OCI-LY3 (cell line): ENCODE measurements at regions not wholly inside any gene's neighbourhood (a gene's known extent, or its start where the extent isn't known, plus 50 kb on each side); places are given as distances from the start of the nearest gene placed in this dataset.

Experiments used
- H2AFZ ChIP-seq: fragments of 200-600, 300-600 bp; shearing (Covaris generic); 2 replicates; pipeline ENCODE4 v1.6.0; 2014; ENCODE audit warnings: antibody characterized with exemption, low read depth, low read length
- H3K27ac ChIP-seq: fragments of 200-600, 300-600 bp; sonication (generic); 2 replicates; pipeline ENCODE4 v1.5.1; 2014; ENCODE audit warnings: mild to moderate bottlenecking, low read length, moderate library complexity, mixed read lengths
- H3K27me3 ChIP-seq: fragments of 200-600, 300-600 bp; sonication (generic); 2 replicates; pipeline ENCODE4 v1.6.1; 2014; ENCODE audit warnings: low read depth, low read length, mixed read lengths
- H3K36me3 ChIP-seq: fragments of 200-600, 300-600 bp; sonication (generic); replicated peaks from 2 replicates; pipeline ENCODE3; 2014; ENCODE audit warnings: low read depth, low read length, mixed read lengths
- H3K4me1 ChIP-seq: fragments of 300-600, 200-600 bp; sonication (generic); 2 replicates; pipeline ENCODE4 v1.6.1; 2014; ENCODE audit warnings: low read length, mixed read lengths
- H3K4me2 ChIP-seq: fragments of 200-600, 300-600 bp; sonication (generic); 2 replicates; pipeline ENCODE4 v1.6.1; 2014; ENCODE audit warnings: low read length, mixed read lengths
- H3K4me3 ChIP-seq: fragments of 300-600, 200-600 bp; sonication (generic); 2 replicates; pipeline ENCODE4 v1.5.1; 2014; ENCODE audit warnings: antibody characterized with exemption, mild to moderate bottlenecking, low read length, moderate library complexity
- H3K79me2 ChIP-seq: fragments of 300-600, 200-600 bp; shearing (Covaris generic); 2 replicates; pipeline ENCODE4 v1.6.1; 2014; ENCODE audit warnings: mild to moderate bottlenecking, low read length, mixed read lengths
- H3K9ac ChIP-seq: fragments of 300-600, 200-600 bp; shearing (Covaris generic); 2 replicates; pipeline ENCODE4 v1.6.0; 2014; ENCODE audit warnings: mild to moderate bottlenecking, low read length, moderate library complexity
- H3K9me3 ChIP-seq: fragments of 200-600, 300-600 bp; shearing (Covaris generic); 2 replicates; pipeline ENCODE4 v1.6.1; 2014; ENCODE audit warnings: low read length, mixed read lengths; ENCODE audit not compliant: insufficient read depth
- H4K20me1 ChIP-seq: fragments of 200-600, 300-600 bp; sonication (generic); 2 replicates; pipeline ENCODE4 v1.6.1; 2016; ENCODE audit warnings: low read length, mixed read lengths; ENCODE audit not compliant: insufficient read depth
- EZH2phosphoT487 ChIP-seq: fragments of 200-600 bp; shearing (Covaris generic); IDR thresholded peaks from 2 replicates; pipeline ENCODE4 v1.6.1; 2018; ENCODE audit warnings: antibody characterized with exemption, mixed run types, low read depth
- TF ChIP-seq, protein P1 (sequence below): fragments of 200-600, 300-600 bp; sonication (generic); IDR thresholded peaks from 2 replicates; pipeline ENCODE4 v1.5.1; 2014; ENCODE audit warnings: antibody characterized with exemption, low read length, low read depth

DNA sequence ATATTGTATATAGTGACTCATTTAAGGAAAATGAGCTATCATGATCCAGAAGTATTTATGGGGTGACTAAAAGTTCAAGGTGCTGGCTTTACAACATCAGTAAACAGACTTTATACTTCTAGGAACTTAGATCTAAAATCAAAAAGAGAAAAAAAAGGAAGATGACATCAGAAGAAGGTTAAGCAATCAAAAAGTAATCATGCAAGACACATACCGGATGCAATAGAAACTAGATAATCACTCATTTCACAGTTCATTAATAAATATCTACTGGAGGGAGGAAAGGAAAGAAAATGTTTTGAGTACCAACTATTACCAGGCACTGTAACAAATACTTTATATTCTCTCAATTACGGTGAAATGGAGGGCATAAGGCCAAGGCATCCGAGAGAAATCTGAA lies 276.4 kb downstream of the SPRY1 start:
- Histone ChIP-seq H3K4me1 (peaks cover 19% of the 10 kb centered on the region), H2AFZ (no peak overlapping the region), H3K27me3 (peaks cover 78% of the 10 kb centered on the region), H4K20me1 (peaks cover 15% of the 10 kb centered on the region), H3K27ac (no peak overlapping the region), H3K36me3 (no peaks in the 10 kb centered on the region), H3K4me2 (no peak overlapping the region), H3K9ac (no peak overlapping the region), H3K9me3 (no peaks in the 10 kb centered on the region), H3K79me2 (no peaks in the 10 kb centered on the region), H3K4me3 (no peak overlapping the region)
- TF ChIP-seq EZH2phosphoT487 = no peak; the same call in 1 of the 2 replicates
- TF ChIP-seq, protein P1, sequence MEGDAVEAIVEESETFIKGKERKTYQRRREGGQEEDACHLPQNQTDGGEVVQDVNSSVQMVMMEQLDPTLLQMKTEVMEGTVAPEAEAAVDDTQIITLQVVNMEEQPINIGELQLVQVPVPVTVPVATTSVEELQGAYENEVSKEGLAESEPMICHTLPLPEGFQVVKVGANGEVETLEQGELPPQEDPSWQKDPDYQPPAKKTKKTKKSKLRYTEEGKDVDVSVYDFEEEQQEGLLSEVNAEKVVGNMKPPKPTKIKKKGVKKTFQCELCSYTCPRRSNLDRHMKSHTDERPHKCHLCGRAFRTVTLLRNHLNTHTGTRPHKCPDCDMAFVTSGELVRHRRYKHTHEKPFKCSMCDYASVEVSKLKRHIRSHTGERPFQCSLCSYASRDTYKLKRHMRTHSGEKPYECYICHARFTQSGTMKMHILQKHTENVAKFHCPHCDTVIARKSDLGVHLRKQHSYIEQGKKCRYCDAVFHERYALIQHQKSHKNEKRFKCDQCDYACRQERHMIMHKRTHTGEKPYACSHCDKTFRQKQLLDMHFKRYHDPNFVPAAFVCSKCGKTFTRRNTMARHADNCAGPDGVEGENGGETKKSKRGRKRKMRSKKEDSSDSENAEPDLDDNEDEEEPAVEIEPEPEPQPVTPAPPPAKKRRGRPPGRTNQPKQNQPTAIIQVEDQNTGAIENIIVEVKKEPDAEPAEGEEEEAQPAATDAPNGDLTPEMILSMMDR = no peak

DNA sequence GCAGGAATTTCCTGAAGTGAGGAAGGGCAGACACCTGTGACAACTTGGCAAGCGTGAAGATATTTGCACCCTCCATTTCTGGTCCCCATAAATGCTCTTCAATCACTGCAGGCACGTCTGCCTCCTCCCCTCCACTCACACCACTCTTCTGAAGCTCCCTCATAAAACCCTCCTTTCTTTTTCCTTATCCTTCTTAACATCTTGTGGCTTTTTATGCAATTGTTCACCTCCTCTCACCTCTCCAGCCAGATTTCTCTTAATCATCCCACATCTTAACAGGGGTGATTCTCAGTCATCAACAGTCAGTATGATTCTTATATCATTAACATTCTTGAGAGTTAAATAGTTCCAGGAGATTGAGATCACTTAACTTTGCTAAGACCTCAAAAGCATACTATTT lies 277.4 kb downstream of the SPRY1 start:
- Histone ChIP-seq H3K9ac (no peak overlapping the region), H3K79me2 (no peaks in the 10 kb centered on the region), H3K9me3 (no peaks in the 10 kb centered on the region), H3K36me3 (no peaks in the 10 kb centered on the region), H3K27ac (no peak overlapping the region), H2AFZ (no peak overlapping the region), H3K4me2 (no peak overlapping the region), H3K4me1 (peaks cover 19% of the 10 kb centered on the region), H3K4me3 (no peak overlapping the region), H3K27me3 (peaks cover 78% of the 10 kb centered on the region), H4K20me1 (peaks cover 15% of the 10 kb centered on the region)
- TF ChIP-seq, protein P1 = no peak
- no peak for TF ChIP-seq EZH2phosphoT487

DNA sequence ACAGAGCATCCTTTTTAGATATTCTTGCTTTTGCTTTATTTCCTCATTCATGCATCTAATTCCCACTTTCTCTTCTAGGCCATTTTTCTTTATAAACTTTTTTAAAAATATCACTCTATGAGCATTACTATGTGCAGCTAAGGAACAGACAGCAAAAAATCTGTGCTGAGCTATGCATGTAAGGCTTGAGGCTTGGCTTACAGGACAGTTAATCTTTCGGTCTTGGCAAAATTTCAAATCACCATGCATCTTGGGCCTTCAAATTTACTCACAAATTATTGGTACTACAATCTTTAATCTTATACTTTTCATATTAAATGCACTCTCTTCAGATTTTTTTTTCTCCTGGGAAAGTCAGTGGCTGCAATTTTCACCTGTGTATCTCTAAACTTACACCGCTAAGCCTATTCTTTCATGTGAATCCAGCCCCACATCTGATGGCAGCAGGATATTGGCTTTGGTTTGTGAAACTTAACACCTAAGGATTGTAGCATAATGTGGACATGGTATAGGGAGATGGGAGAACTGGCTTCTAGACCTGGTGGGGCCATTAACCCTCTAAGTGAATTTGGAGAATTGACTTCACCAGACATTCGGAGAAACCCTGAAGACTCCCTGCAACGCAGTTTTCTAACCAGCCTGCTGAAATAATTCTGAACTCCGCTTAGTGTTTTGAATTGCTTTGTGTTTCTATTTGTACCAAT lies 278.3 kb downstream of the SPRY1 start:
- Histone ChIP-seq H4K20me1 (peaks cover 15% of the 10 kb centered on the region), H3K9me3 (no peaks in the 10 kb centered on the region), H3K4me2 (no peak overlapping the region), H3K27ac (no peak overlapping the region), H3K79me2 (no peaks in the 10 kb centered on the region), H3K36me3 (no peaks in the 10 kb centered on the region), H3K9ac (no peak overlapping the region), H3K27me3 (peaks cover 79% of the 10 kb centered on the region), H2AFZ (no peak overlapping the region), H3K4me1 (peaks cover 19% of the 10 kb centered on the region), H3K4me3 (no peak overlapping the region)
- TF ChIP-seq EZH2phosphoT487 = no peak
- TF ChIP-seq, protein P1 = no peak

DNA sequence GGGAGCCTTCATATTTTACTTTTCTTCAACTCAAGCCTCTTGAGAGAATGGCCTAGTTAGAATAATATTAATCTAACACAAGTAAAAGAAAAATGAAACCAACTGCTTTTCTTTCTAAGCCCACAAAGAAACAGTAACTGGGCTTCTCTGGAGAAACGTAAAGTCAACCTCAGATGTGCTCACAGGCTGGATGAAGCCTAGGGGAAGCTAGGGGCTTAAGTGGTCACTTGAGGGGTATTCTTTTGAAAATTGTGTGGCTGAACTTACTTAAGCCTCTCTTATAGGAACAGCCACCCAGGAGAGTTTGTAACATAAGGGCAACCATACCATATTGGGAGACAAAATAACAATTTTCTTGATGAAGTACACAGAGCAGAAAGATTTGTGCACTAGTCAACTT lies 279.0 kb downstream of the SPRY1 start:
- H3K79me2 ChIP-seq = no peaks in the 10 kb centered on the region
- TF ChIP-seq EZH2phosphoT487 = no peak
- TF ChIP-seq, protein P1 = no peak
- no peak overlapping the region for H3K4me2 ChIP-seq
- peaks cover 78% of the 10 kb centered on the region for H3K27me3 ChIP-seq
- H3K9me3 ChIP-seq = no peaks in the 10 kb centered on the region
- H2AFZ ChIP-seq = no peak overlapping the region
- H3K9ac ChIP-seq = no peak overlapping the region
- no peaks in the 10 kb centered on the region for H3K36me3 ChIP-seq
- H3K27ac ChIP-seq = no peak overlapping the region
- peaks cover 15% of the 10 kb centered on the region for H4K20me1 ChIP-seq
- H3K4me3 ChIP-seq = no peak overlapping the region
- peaks cover 19% of the 10 kb centered on the region for H3K4me1 ChIP-seq
